GM18499 (cell line): ENCODE measurements at regions not wholly inside any gene's neighbourhood (a gene's known extent, or its start where the extent isn't known, plus 50 kb on each side); places are given as distances from the start of the nearest gene placed in this dataset.

Experiments
- ATAC-seq: cut with Tn5 transposase; IDR thresholded peaks from one replicate; pipeline ENCODE4 v1.9.1; 2021; ENCODE audit warnings: moderate number of reproducible peaks; ENCODE audit not compliant: insufficient read depth, unreplicated experiment

DNA sequence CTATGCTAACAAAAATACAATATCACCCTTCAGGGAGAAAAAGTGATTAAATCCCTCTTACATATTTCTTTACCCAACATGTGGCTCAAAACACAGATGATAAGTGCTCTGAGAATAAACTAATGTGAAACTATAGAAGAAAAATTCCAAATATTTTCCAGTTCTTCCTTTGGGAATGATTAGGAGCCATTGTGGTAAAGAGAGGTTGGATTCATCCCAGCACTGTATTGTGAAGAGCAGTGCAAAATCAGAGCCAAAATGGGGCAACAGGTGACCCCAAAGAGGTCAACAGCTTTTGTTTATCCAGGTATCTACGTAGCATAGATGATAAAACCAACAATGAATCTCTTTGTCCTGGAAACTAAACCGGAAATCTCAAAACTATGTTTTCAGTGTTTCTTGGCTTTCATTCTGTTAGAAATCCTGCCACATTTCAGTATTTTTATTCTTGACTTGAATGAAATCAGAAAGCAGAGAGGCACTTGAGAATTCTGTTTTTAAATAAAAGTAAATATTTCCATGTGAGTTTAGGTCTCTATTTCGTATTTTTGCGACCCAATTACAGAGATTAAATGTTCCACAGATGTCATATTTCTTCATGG, 120.4 kb upstream of the FST start:
- no peak for ATAC-seq

DNA sequence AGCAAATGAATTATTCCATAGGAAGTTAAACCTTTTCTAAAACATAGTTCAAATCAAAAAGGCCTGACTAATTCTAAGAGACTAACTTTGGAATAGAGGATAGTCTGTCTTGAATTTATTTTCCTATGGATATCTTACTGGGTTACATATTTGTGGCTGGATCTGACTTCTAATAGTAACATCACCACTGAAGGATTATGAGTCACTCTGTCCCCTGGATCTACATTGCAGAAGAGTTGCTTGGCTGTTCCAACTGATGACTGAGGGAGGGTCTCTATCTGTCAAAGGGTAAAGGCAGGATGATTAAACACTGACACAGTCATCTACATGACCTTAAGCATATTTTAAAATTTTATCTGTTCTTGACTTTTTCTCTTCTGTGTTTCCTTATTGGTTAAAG, 119.6 kb upstream of the FST start:
- no peak for ATAC-seq

DNA sequence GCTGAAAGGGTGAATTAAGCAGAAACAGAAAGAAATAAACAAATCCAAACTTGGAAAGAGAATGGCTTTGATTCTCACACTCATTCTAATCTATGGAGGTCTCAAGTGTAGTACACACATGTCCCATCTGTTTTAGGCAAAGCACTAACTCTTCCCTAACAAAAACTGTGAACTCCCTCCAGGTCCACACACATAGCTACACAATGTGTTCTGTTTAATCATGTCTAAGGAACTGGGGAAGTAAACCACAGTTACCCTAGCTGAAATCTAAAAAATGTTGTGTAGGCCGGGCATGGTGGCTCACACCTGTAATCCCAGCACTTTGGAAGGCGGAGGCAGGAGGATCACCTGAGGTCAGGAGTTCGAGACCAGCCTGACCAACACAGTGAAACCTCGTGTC, 118.7 kb upstream of the FST start:
- no peak for ATAC-seq

DNA sequence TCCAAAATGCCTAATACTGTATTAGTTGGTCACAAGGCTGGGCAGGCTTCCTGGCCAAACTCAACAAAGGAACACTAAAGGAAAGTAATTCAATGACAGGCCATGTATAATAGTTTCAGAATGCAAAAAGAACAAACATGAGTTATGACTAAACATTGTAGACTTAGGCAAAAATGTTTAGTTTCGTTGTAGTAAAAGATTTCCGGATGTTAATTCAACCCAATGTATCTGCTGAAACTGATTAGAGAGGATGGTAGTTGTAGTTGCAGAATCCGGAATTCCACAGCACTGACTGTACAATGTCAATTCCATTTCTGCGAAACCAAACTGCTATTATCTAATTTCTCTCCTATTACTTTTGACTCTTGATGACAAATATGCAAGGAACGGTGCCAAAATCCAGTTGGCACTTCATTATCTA, 117.9 kb upstream of the FST start:
- no peak for ATAC-seq

DNA sequence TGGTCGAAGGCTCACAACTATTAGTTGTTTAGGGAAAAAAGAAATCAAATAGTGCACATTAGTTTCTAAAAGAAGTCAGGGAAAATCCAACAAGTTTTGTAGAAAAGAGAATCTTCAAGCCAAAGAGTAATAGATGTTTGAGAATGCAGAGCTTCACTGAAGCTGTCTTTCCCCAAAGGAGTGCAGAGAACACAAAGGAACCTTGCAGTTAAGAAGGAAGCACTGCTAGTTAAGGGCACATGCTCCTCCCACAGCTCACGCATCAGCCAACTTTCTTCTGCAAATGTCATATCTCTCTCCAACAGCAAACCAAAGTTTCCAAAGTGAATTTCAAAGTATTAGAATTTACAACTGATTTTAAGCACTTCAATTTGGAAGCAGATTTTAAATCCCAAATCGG, 116.4 kb upstream of the FST start:
- ATAC-seq, result no peak

DNA sequence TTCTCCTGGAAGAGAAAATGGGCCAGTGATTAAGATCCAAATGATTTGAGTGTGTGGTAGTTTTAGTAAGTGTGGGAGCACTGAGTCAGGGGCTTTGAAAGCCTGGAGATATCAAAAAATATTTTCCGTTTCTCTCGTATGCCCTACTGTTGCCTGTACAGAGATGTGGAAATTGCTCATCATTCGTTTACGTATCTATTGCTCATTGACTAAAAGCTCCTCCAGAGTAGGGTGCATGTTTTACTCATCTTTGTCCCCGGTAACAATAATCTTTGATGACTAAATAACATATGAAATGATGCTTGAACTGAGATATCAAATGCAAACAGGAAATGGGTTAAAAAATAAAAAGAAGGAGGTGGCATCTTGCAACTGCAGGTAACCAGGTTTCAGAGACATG, 114.2 kb upstream of the FST start:
- ATAC-seq, result no peak

DNA sequence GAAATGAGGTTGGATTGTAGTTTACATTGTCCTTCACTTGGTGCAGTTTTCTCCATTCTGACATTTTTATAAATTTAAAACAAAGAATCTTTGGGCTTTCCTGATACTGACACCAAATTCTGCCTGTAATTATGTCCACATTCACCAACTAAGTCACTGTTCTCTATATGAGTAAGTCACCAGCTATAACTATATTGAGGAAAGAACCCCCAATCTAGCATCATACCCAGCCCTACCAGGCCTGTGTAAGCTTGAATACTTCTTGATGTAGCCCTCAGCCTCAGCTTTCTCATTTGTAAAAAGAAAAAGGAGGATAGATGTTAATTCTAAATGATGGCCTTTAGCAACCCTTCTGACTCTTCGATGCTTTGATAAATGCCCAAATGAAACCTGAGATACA, 112.7 kb upstream of the FST start:
- no peak for ATAC-seq

DNA sequence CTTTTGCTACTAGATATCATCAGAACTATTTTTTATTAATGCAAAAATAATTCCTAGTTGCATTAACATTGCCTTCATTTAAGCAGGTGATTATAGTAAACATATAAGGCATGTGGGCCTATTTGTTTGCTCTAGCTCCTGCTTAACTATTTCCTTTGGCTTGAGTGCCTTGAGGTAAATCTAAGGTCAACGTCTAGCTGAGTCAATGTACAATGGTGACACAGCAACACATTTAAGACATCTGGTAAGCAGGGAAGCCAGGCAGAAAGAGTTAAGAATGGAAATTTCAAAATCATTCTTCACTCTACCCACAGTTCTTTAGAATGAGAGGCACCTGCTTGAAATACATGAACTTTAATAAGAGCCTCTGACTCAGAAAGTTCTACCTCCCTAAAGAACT, 111.9 kb upstream of the FST start:
- no peak for ATAC-seq

DNA sequence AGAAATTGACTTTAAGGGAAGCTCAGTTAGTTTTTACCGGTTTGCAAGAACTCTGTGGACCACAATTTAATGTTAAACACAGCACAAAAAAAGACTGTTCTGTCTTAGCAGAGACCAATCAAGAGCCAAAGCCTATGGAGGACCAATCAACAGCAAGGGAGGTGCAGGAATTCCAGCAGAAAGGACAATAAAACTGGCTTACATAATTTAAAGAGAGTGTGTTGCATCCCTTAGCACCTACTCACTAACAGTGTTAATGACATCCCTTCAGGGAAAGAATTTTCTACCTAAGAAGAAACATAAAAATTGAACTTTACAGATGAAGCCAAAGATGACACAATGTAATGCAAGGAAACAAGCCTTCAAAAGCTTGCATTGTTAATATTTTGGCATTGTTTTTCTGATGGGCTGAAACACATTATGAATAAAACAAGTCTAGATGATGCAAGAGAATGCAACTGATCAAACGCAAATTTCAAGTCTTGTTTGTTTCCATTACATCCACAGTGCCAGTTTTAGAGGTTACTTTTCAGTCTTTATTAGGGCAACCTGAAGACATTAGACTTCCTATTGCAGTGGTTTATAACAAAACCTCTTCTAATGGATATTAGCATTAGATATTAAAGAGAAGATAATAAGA, 111.3 kb upstream of the FST start:
- no peak for ATAC-seq

DNA sequence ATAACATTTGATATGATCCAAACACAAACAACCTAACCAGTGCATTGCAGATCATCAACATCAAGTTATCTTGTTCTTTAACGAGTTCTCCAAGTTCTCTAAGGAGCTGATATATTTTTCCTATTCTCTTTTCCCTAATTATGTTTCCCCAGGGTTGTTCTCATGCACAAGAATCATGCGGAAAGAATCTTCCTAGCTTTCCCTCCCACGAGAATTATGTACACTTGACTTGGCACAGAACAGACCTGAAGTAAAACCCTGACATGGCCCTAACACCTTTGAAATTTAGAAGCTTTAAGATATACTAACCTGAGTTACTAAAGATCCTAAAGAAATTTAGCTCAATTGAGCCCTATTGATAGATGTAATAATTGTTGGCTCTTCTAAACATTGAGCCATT, 110.7 kb upstream of the FST start:
- ATAC-seq, result no peak

DNA sequence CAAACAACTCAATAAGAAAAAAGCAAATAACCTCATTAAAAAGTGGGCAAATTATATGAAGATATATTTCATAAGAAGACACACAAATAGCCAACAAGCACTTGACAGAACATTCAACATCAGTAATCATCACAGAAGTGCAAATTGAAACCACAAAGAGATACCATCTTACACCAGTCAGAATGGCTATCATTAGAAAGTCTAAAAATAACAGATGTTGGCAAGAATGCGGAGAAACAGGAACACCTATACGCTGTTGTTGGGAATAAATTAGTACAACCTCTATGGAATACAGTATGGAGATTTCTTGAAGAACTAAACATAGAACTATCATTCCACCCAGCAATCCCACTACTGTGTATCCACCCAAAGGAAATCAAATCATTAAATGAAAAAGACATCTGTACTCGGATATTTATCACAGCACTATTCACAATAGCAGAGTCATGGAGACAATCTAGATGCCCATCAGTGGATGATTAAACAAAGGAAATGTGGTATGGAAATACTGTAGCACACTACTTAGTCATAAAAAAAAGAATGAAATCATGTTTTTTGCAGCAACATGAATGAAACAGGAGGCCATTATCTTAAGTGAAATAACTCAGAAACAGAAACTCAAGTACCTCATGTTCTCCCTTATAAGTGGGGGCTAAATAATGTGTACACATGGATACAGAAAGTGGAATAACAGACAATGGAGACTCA, 106.8 kb upstream of the FST start:
- no peak for ATAC-seq

DNA sequence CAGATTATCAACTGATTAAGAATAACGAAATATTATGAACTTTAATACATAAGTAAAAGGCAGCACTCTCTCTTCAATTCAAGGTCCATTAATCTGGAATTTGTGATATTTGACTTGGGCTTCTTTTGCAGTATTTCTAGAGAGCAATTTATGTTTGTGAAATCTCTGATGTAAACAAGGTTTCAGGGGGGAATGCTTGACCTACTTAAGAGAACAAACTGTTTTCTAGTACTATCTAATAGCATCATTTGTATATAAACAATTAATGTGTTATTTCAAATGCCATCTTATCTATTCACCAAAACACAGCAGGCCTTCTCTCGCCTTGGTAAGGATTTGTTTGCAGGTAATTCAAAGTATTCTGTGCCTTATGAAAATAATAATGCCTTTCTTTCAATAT, 103.6 kb upstream of the FST start:
- ATAC-seq, result no peak

DNA sequence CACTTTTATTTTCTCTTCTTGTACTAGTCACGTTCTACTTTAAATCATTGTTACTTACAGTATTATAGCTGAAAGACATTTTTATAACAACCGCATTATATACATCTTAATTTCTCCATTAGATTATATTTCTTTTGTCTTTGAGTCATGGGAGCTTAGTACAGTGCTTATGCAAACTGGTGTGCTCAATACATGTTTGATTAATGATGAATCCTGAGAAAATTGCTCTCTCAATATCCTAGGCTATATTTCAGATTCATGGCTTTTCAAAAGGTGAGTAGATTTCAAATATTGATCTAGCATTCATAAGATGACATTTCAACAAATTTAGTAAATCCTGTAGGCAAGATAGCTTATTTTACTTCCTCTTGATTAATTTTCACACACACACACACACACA, 102.2 kb upstream of the FST start:
- ATAC-seq, result no peak

DNA sequence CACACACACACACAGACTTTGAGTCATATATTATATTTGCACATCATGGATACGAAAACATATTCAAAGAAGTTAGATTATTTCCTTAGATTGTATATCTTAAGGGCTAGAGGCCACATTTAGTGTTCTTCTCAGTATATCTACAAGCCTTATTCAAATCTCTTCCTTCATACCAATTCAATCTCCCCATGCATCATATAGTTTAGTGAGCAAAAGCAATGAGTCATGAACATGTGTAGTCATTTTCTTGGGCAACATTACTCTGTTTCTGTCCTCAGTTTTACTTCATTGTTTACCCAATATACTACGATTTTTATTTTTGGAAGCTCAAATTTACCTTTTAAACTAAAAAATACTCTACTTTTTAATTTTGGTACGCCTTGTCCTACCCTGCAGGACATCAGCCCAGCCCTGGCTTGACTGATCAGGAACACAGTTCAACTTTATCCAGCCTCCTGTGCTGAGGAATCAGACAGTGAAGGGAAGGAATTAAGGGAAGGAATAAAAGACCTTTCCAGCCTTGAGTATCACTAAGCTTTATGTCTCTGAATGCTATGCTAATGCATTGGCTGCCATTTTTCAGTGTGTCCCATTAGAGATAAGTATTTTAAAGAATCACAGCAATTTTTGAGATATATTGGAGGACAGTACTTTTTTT, 101.7 kb upstream of the FST start:
- no peak for ATAC-seq

DNA sequence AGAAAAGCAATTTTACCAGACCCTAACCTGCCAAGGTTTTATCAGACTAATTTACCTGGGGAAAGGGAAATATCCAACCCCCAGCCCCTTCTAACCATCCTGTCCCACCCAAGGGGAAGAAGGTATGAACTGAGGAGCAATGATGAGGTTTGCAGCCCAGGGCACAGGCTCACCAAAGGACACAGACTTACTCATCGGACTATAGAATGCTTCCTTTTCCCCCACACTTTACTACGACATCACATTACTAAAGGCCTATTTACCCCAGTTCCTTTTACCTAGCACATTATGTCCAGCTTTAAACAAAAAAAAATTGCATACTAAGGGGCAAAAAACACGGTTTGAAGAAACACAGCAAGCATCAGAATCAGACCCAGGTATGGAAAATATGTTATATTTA, 94.1 kb upstream of the FST start:
- ATAC-seq, result no peak

DNA sequence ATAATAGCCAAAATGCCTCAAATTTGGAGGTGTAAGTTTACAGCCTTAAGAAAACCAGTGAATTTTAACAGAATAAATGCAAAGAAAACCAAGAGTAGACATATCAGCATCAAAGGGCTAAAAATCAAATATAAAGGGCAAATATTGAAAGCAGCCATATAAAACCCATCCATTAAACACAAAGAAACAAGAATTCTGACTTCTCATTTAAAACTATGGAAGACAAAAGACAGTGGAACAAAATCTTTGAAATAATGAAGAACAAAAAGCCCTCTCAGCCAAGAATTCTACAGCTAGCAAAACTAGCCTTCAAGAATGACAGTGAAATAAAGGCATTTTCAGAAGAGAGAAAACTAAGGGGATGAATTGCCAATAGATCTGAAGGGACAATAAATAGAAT, 91.3 kb upstream of the FST start:
- ATAC-seq, result no peak

DNA sequence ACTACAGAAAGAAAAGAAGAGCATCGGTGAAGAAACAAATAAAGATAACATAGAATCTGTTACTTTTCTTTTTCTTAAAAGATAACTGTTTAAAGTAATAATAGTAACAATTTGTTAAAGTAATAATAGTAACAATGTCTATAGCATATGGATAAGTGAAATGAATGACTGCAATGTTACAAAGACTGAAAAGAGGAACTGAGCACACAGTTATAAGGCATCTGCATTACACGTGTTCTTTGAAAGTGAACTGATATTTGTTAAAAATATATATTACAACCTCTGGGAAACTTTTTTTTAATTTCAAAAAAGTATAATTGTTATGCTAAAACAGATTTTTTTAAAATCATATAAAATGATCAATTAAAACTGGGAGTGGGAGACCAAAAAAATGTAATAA, 88.4 kb upstream of the FST start:
- ATAC-seq, result peak; percentile 75

DNA sequence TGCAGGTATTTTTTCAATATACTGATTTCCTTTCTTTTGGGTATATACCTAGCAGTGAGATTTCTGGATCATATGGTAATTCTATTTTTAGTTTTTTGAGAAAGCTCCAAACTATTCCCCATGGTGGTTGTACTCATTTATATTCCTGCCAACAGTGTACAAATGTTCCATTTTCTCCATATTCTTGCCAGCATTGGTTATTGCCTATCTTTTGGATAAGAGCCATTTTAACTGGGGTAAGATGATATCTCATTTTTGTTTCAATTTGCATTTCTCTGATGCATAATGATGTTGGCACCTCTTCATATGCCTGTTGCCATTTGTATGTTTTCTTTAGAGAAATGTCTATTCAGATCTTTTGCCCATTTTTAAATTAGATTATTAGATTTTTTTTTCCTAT, 85.6 kb upstream of the FST start:
- ATAC-seq, result no peak

DNA sequence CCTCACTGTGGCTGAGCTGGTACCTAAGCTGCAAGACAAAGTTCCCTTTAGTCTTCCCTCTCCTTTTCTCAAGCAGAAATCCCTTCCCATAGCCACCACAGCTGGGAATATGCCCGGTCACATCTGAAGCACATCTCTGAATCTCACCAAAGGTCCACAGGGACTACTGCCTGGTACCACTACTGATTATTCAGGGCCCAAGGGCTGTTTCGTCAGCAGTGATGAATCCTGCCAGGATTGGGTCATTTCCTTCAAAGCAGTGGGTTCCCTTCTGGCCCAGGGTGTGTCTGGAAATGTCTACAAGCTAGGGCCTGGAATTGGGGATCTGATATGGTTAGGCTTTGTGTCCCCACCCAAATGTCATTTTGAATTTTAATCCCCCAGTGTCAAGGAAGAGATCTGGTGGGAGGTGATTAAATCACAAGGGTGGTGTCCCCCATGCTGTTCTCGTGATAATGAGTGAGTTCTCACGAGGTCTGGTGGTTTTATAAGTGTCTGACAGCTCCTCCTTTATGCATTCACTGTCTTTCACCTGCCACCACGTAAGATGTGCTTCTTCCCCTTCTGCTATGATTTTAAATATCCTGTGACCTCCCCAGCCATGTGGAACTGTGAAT, 83.2 kb upstream of the FST start:
- ATAC-seq, result no peak

DNA sequence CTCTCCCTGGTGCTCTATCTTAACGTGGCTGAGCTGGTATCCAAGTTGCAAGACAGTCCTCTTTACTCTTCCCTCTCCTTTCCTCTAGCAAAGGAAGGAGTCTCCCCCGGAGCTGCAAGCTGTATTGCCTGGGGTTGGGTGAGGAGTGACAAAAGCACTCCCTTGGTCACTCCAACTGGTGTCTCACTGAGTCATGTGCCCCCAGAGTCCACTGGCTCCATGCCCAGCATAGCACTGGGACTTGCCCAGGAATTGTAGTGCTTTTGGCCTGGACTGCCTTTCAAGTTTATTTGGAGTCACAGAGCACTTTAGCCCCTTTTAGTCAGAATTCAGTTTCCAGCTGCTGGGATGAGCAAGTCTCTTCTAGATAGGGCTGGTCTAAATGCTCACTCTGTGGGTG, 82.6 kb upstream of the FST start:
- ATAC-seq, result no peak
